H1 (cell line): ENCODE measurements at regions not wholly inside any gene's neighbourhood (a gene's known extent, or its start where the extent isn't known, plus 50 kb on each side); places are given as distances from the start of the nearest gene placed in this dataset.

Experiments
- CTCF ChIA-PET: fragments of 300-600 bp; sonication (Branson Sonifier 250); formaldehyde crosslinking; loops from one replicate; lab custom pipeline; 2021; ENCODE audit not compliant: partially characterized antibody; lab: Charles Lee
- POLR2A ChIA-PET: fragments of 300-600 bp; sonication (Branson Sonifier 250); formaldehyde crosslinking; loops from one replicate; lab custom pipeline; 2021; ENCODE audit warnings: inconsistent platforms; ENCODE audit not compliant: partially characterized antibody; lab: Charles Lee
- DNase-seq, 2 experiments: peaks; one replicate each; pipeline versions ENCODE4 v3.0.0 to v3.0.0-alpha.2; 2010 to 2022; ENCODE audit warnings: low spot score in 2 of 2, low read depth in 1 of 2, mixed read lengths in 1 of 2
- FAIRE-seq: peaks from 2 replicates; lab custom pipeline; 2011; peaks lifted over from hg19 to GRCh38; lab: Jason Lieb, UNC
- H2AFZ ChIP-seq: 2 replicates; pipeline ENCODE4 v1.8.1; 2012; ENCODE audit warnings: low read length, inconsistent platforms
- H2AK5ac ChIP-seq: 2 replicates; pipeline ENCODE4 v1.6.1; 2013; ENCODE audit warnings: low read depth, low read length
- H2BK120ac ChIP-seq: replicated peaks from 2 replicates; pipeline ENCODE3; 2013; ENCODE audit warnings: low read depth, low read length, inconsistent platforms
- H2BK12ac ChIP-seq: 2 replicates; pipeline ENCODE4 v1.6.1; 2013; ENCODE audit warnings: low read depth, low read length
- H2BK15ac ChIP-seq: 2 replicates; pipeline ENCODE4 v1.6.1; 2013; ENCODE audit warnings: low read length
- H2BK20ac ChIP-seq: 2 replicates; pipeline ENCODE4 v1.6.1; 2013; ENCODE audit warnings: low read length
- H2BK5ac ChIP-seq: 2 replicates; pipeline ENCODE4 v1.6.1; 2013; ENCODE audit warnings: low read depth, low read length
- H3K14ac ChIP-seq: 2 replicates; pipeline ENCODE4 v1.6.1; 2013; ENCODE audit warnings: inconsistent platforms; ENCODE audit not compliant: insufficient read length
- H3K18ac ChIP-seq: 2 replicates; pipeline ENCODE4 v1.6.1; 2013; ENCODE audit warnings: low read length; ENCODE audit errors: extremely low read depth
- H3K23ac ChIP-seq: 2 replicates; pipeline ENCODE4 v1.6.1; 2013; ENCODE audit warnings: inconsistent platforms; ENCODE audit not compliant: insufficient read length
- H3K23me2 ChIP-seq: 2 replicates; pipeline ENCODE4 v1.6.1; 2013; ENCODE audit warnings: low read depth, low read length
- H3K27ac ChIP-seq: 2 replicates; pipeline ENCODE4 v1.6.1; 2011; ENCODE audit warnings: low read depth, low read length, inconsistent platforms
- H3K27me3 ChIP-seq, 4 experiments: replicated peaks in 1 of 4; 1 replicate in 1 of 4; 2 replicates in 3 of 4; pipeline versions ENCODE4 v1.6.1 to v1.8.1; 2011 to 2013; ENCODE audit warnings: low read length in 3 of 4, mild to moderate bottlenecking in 3 of 4, inconsistent platforms in 2 of 4, mixed read lengths in 2 of 4, moderate library complexity in 1 of 4; ENCODE audit not compliant: control insufficient read depth in 3 of 4, insufficient read depth in 3 of 4; ENCODE audit errors: extremely low read depth in 1 of 4
- H3K36me3 ChIP-seq, 4 experiments: 2 replicates each; pipeline versions ENCODE4 v1.6.1 to v1.8.1; 2011 to 2013; ENCODE audit warnings: mild to moderate bottlenecking in 4 of 4, low read length in 3 of 4, moderate library complexity in 2 of 4, control low read depth in 1 of 4, inconsistent platforms in 1 of 4; ENCODE audit not compliant: insufficient read depth in 4 of 4, control insufficient read depth in 2 of 4
- H3K4ac ChIP-seq: replicated peaks from 2 replicates; pipeline ENCODE3; 2013; ENCODE audit warnings: low read length, low read depth, mixed read lengths, inconsistent platforms; ENCODE audit not compliant: insufficient read length
- H3K4me1 ChIP-seq, 4 experiments: replicated peaks in 1 of 4; 1 replicate in 1 of 4; 2 replicates in 3 of 4; pipeline versions ENCODE4 v1.6.1 to v1.8.1; 2011 to 2013; ENCODE audit warnings: low read length in 3 of 4, inconsistent platforms in 2 of 4, mixed read lengths in 1 of 4; ENCODE audit not compliant: insufficient read depth in 4 of 4, control insufficient read depth in 3 of 4
- H3K4me2 ChIP-seq, 2 experiments: 2 replicates each; pipeline versions ENCODE4 v1.6.1 to v1.8.1; 2011 to 2013; ENCODE audit warnings: low read depth in 2 of 2, low read length in 2 of 2, control low read depth in 1 of 2, inconsistent platforms in 1 of 2, mild to moderate bottlenecking in 1 of 2; ENCODE audit not compliant: insufficient read depth in 1 of 2
- H3K4me3 ChIP-seq, 4 experiments: fragments of 200-600, 300-600 bp in 1 of 4; sonication (generic), shearing (Covaris generic), sonication (Bioruptor Twin) in 1 of 4; 2 replicates each; pipeline versions ENCODE4 v1.5.1 to v1.8.1; 2011 to 2016; ENCODE audit warnings: low read length in 4 of 4, low read depth in 3 of 4, control low read depth in 2 of 4, inconsistent platforms in 2 of 4, mild to moderate bottlenecking in 2 of 4, mixed read lengths in 1 of 4, moderate library complexity in 1 of 4; ENCODE audit not compliant: insufficient read depth in 2 of 4; ENCODE audit errors: extremely low read depth in 1 of 4
- H3K56ac ChIP-seq: replicated peaks from 2 replicates; pipeline ENCODE3; 2013; ENCODE audit warnings: low read depth, mild to moderate bottlenecking, mixed read lengths, low read length, inconsistent platforms; ENCODE audit not compliant: insufficient read length
- H3K79me1 ChIP-seq: 2 replicates; pipeline ENCODE4 v1.6.1; 2013; ENCODE audit warnings: low read depth, low read length, control low read depth
- H3K79me2 ChIP-seq, 2 experiments: 2 replicates each; pipeline versions ENCODE4 v1.6.1 to v1.8.1; 2012 to 2013; ENCODE audit warnings: low read length in 2 of 2, mild to moderate bottlenecking in 2 of 2, inconsistent platforms in 1 of 2; ENCODE audit not compliant: insufficient read depth in 2 of 2, control insufficient read depth in 1 of 2
- H3K9ac ChIP-seq, 4 experiments: replicated peaks in 1 of 4; 1 replicate in 1 of 4; 2 replicates in 3 of 4; pipeline versions ENCODE4 v1.6.1 to v1.8.1; 2011 to 2013; ENCODE audit warnings: low read depth in 3 of 4, low read length in 3 of 4, control low read depth in 2 of 4, mild to moderate bottlenecking in 2 of 4, moderate library complexity in 2 of 4, inconsistent platforms in 1 of 4; ENCODE audit errors: extremely low read depth in 1 of 4
- H3K9me3 ChIP-seq, 2 experiments: 2 replicates each; pipeline versions ENCODE4 v1.6.1 to v1.8.1; 2012 to 2013; ENCODE audit warnings: mild to moderate bottlenecking in 2 of 2, moderate library complexity in 2 of 2, control low read depth in 1 of 2, inconsistent platforms in 1 of 2, low read depth in 1 of 2, low read length in 1 of 2, mixed read lengths in 1 of 2; ENCODE audit not compliant: insufficient read depth in 2 of 2
- H4K20me1 ChIP-seq, 2 experiments: replicated peaks in 1 of 2; 2 replicates each; pipeline versions ENCODE3 to v1.8.1; 2011 to 2013; ENCODE audit warnings: inconsistent platforms in 2 of 2, low read length in 2 of 2, mild to moderate bottlenecking in 1 of 2; ENCODE audit not compliant: insufficient read depth in 2 of 2, control insufficient read depth in 1 of 2
- H4K5ac ChIP-seq: 2 replicates; pipeline ENCODE4 v1.6.1; 2013; ENCODE audit warnings: low read length, low read depth, mixed read lengths, inconsistent platforms; ENCODE audit not compliant: insufficient read length
- H4K8ac ChIP-seq: 2 replicates; pipeline ENCODE4 v1.8.0; 2013; ENCODE audit warnings: mild to moderate bottlenecking, moderate library complexity, low read length, inconsistent platforms; ENCODE audit not compliant: insufficient read depth; ENCODE audit errors: extremely low read depth
- H4K91ac ChIP-seq: replicated peaks from 2 replicates; pipeline ENCODE3; 2013; ENCODE audit warnings: low read length, mixed read lengths, inconsistent platforms; ENCODE audit not compliant: insufficient read length
- EGR1 ChIP-seq: IDR thresholded peaks from 2 replicates; pipeline ENCODE4 v1.6.1; 2011; ENCODE audit warnings: low read depth, low read length, borderline replicate concordance
- EP300 ChIP-seq, 2 experiments: IDR thresholded peaks; 1 replicate in 1 of 2; 2 replicates in 1 of 2; pipeline ENCODE4 v1.6.1; 2011 to 2012; ENCODE audit warnings: low read depth in 2 of 2, low read length in 2 of 2, mild to moderate bottlenecking in 2 of 2, borderline replicate concordance in 1 of 2, inconsistent platforms in 1 of 2, moderate library complexity in 1 of 2
- FOSL1 ChIP-seq: IDR thresholded peaks from 2 replicates; pipeline ENCODE4 v1.6.1; 2011; ENCODE audit warnings: mild to moderate bottlenecking, low read depth, low read length, moderate library complexity; ENCODE audit not compliant: insufficient read depth
- HDAC2 ChIP-seq, 2 experiments: fragments of 300-600 bp in 1 of 2; sonication (generic) in 1 of 2; IDR thresholded peaks; 2 replicates each; pipeline ENCODE4 v1.6.1; 2011 to 2012; ENCODE audit warnings: low read depth in 2 of 2, low read length in 2 of 2, mild to moderate bottlenecking in 2 of 2, moderate library complexity in 2 of 2, borderline replicate concordance in 1 of 2, inconsistent platforms in 1 of 2
- KDM5A ChIP-seq: fragments of 200-600 bp; IDR thresholded peaks from 2 replicates; pipeline ENCODE4 v1.7.1; 2012; ENCODE audit warnings: mild to moderate bottlenecking, low read length, inconsistent platforms, mixed read lengths
- RNF2 ChIP-seq: fragments of 200-900, 300-1000 bp; sonication (generic); IDR thresholded peaks from 2 replicates; pipeline ENCODE4 v1.7.1; 2016; ENCODE audit warnings: borderline replicate concordance, low read depth, mild to moderate bottlenecking, antibody characterized with exemption, low read length; ENCODE audit not compliant: poor library complexity, severe bottlenecking; ENCODE audit errors: missing control alignments
- SIN3A ChIP-seq, 2 experiments: IDR thresholded peaks in 1 of 2; conservative IDR thresholded peaks in 1 of 2; 2 replicates each; pipeline ENCODE4 v1.6.1; 2011 to 2012; ENCODE audit warnings: low read length in 2 of 2, improper control_type of control experiment in 1 of 2, low read depth in 1 of 2, mild to moderate bottlenecking in 1 of 2
- SP1 ChIP-seq: IDR thresholded peaks from 2 replicates; pipeline ENCODE4 v1.6.1; 2011; ENCODE audit warnings: low read depth, low read length
- WGBS, 2 experiments: shearing (Covaris generic) in 1 of 2; methylation state at CpG; one replicate each; pipeline versions ENCODE4 v1.1.6 to v1.1.7; 2013 to 2015; ENCODE audit warnings: low lambda C conversion rate in 2 of 2, mixed read lengths in 2 of 2, inconsistent platforms in 1 of 2, low coverage in 1 of 2, missing lambda C conversion rate in 1 of 2; ENCODE audit not compliant: insufficient replicate concordance in 2 of 2, insufficient coverage in 1 of 2, insufficient read length in 1 of 2; ENCODE audit errors: extremely low coverage in 1 of 2, missing lambda C conversion rate in 1 of 2; 5-methylcytosine and 5-hydroxymethylcytosine counted together

DNA sequence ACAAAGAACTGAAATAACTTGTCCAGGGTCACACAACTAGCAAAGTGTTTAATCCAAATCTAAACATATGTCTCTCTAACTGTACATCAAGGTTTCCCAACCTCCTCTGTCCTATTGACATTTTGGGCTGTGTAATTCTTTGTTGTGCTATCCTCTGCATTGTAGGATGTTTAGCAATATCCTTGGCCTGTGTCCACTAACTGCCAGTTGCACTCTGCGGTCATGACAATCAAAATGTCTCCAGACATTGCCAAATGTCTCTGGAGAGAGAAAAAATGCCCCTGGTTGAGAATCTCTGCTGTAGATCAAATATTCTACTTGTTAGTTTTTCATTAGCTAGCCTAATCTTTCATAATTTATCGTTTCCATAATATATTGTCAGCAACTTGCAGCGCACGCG is 353.4 kb upstream of the NEGR1 start:
- Histone ChIP-seq H3K23me2 (no peaks in the 10 kb centered on the region), H3K56ac (no peak overlapping the region)
- TF ChIP-seq RNF2 (no peak), KDM5A (no peak), SP1 (no peak), EP300 (IDR thresholded peaks at IDR 0.05; ENCODE audit: borderline replicate concordance in 1 of 2, low read depth in 2 of 2, low read length in 2 of 2) (no peak), HDAC2 (IDR thresholded peaks at IDR 0.05; ENCODE audit: borderline replicate concordance in 1 of 2, low read depth in 2 of 2, low read length in 2 of 2) (no peak), SIN3A (conservative IDR thresholded peaks at IDR 0.05 in 1 of 2, IDR thresholded peaks at IDR 0.05 in 1 of 2; ENCODE audit: low read depth in 1 of 2, low read length in 2 of 2) (no peak), FOSL1 (no peak), EGR1 (no peak)
- TF ChIP-seq, all 59 proteins: peak for 0
- H2BK15ac ChIP-seq = no peak overlapping the region
- no peak overlapping the region for H4K8ac ChIP-seq
- H2BK20ac ChIP-seq = no peak overlapping the region
- 90% methylated on average over 5 of the region's 5 CpGs; no CpG with 5 or more reads in 1 of the 2 experiments for WGBS, 2 experiments
- no peaks in the 10 kb centered on the region for H3K9me3 ChIP-seq
- ChIA-PET POLR2A (no interaction called here), CTCF (interaction anchor here (1.2 kb wide), 1 partner anchor 12 kb away, joined by 3 read pairs; no protein-coding TSS in a partner anchor)
- H3K27ac ChIP-seq = no peak overlapping the region
- H3K14ac ChIP-seq = no peak overlapping the region
- H2BK5ac ChIP-seq = no peak overlapping the region
- H3K9ac ChIP-seq = no peak overlapping the region
- no peak overlapping the region for H2AFZ ChIP-seq
- no peaks in the 10 kb centered on the region for H3K79me2 ChIP-seq
- H3K4ac ChIP-seq = no peak overlapping the region
- H4K91ac ChIP-seq = no peak overlapping the region
- peaks cover 0 to 5% (median 1%) of the 10 kb centered on the region in 4 experiments; a peak in 3 of 7 replicates for H3K4me1 ChIP-seq
- H3K79me1 ChIP-seq = no peaks in the 10 kb centered on the region
- H3K36me3 ChIP-seq = no peaks in the 10 kb centered on the region
- no peaks in the 10 kb centered on the region for H3K27me3 ChIP-seq
- DNase-seq (no peak), FAIRE-seq (no peak)
- no peak overlapping the region for H2BK120ac ChIP-seq
- H2BK12ac ChIP-seq = no peak overlapping the region
- H3K18ac ChIP-seq = no peak overlapping the region
- no peaks in the 10 kb centered on the region for H4K20me1 ChIP-seq
- no peak overlapping the region for H3K4me3 ChIP-seq
- H4K5ac ChIP-seq = no peak overlapping the region
- no peak overlapping the region for H2AK5ac ChIP-seq
- no peak overlapping the region for H3K4me2 ChIP-seq
- no peak overlapping the region for H3K23ac ChIP-seq
